Sigmoid colon (tissue), 4 donors: ENCODE measurements at regions not wholly inside any gene's neighbourhood (a gene's known extent, or its start where the extent isn't known, plus 50 kb on each side); places are given as distances from the start of the nearest gene placed in this dataset.

Experiments used
- EP300 ChIP-seq, 4 donors: sonication (generic); formaldehyde crosslinking; IDR thresholded peaks; one replicate each; pipeline ENCODE4 v1.6.1; 2017; ENCODE audit warnings: antibody characterized with exemption in 4 of 4
- POLR2A ChIP-seq, 2 donors: fragments of 450-650 bp; IDR thresholded peaks; one replicate each; pipeline ENCODE4 v1.6.1; 2016; ENCODE audit warnings: antibody characterized with exemption in 2 of 2, mild to moderate bottlenecking in 2 of 2, moderate library complexity in 2 of 2
- TF ChIP-seq, protein P1 (sequence below), 4 experiments: fragments of 450-650 bp in 3 of 4; fragments of 200-600 bp in 1 of 4; IDR thresholded peaks; one replicate each; pipeline ENCODE4 v1.5.1; 2016 to 2019; ENCODE audit warnings: antibody characterized with exemption in 4 of 4, mild to moderate bottlenecking in 3 of 4, moderate library complexity in 2 of 4

DNA sequence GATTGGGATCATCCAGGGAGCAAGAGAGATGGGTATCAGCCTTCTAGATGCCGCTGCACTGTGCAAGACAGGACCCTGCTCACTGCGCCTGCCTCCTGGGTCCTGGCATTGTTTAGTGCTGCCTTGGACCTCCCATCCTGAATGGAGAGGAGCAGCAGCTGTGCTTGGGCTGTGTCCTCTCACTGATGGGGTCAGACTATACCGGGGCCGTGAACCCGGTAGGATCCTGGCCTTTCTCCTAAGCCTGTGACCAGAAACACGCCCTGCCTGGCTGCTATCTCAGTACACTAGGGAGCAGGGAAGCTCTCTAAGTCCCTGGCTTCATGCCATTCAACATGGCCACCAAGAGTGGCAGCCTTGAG is 309.4 kb upstream of the ZNF32 start:
- TF ChIP-seq, protein P1, sequence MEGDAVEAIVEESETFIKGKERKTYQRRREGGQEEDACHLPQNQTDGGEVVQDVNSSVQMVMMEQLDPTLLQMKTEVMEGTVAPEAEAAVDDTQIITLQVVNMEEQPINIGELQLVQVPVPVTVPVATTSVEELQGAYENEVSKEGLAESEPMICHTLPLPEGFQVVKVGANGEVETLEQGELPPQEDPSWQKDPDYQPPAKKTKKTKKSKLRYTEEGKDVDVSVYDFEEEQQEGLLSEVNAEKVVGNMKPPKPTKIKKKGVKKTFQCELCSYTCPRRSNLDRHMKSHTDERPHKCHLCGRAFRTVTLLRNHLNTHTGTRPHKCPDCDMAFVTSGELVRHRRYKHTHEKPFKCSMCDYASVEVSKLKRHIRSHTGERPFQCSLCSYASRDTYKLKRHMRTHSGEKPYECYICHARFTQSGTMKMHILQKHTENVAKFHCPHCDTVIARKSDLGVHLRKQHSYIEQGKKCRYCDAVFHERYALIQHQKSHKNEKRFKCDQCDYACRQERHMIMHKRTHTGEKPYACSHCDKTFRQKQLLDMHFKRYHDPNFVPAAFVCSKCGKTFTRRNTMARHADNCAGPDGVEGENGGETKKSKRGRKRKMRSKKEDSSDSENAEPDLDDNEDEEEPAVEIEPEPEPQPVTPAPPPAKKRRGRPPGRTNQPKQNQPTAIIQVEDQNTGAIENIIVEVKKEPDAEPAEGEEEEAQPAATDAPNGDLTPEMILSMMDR (IDR thresholded peaks at IDR 0.05) = no peak
- TF ChIP-seq POLR2A (IDR thresholded peaks at IDR 0.05) (no peak), EP300 (IDR thresholded peaks at IDR 0.05) (no peak)
